PC-3 (cell line): ENCODE measurements at regions not wholly inside any gene's neighbourhood (a gene's known extent, or its start where the extent isn't known, plus 50 kb on each side); places are given as distances from the start of the nearest gene placed in this dataset.

ENCODE experiments used
- ATAC-seq: fragments of 200-7000 bp; cut with Tn5 transposase; 2 replicates; pipeline ENCODE4 v1.9.1; 2020; ENCODE audit warnings: mild to moderate bottlenecking, moderate library complexity
- BruUV-seq: library from RNA; stranded (reverse); fragments of 400-500 nt; replicated peaks from 2 replicates; lab custom pipeline; 2021; lab: Mats Ljungman, UMichigan
- CTCF ChIA-PET: fragments of 300-600 bp; sonication (Branson Sonifier 250); formaldehyde crosslinking; loops from one replicate; lab custom pipeline; 2022; ENCODE audit warnings: antibody characterized with exemption; lab: Charles Lee
- POLR2A ChIA-PET: fragments of 300-600 bp; sonication (Branson Sonifier 250); formaldehyde crosslinking; loops from one replicate; lab custom pipeline; 2022; ENCODE audit warnings: antibody characterized with exemption; ENCODE audit not compliant: unreplicated experiment; lab: Charles Lee
- DNase-seq: peaks from one replicate; pipeline ENCODE4 v3.0.0-alpha.2; 2015
- H2AFZ ChIP-seq: fragments of 300-600 bp; sonication (generic); 2 replicates; pipeline ENCODE4 v1.6.0; 2016; ENCODE audit warnings: antibody characterized with exemption, low read length
- H3F3A ChIP-seq: fragments of 300-600 bp; sonication (generic); one replicate; pipeline ENCODE4 v1.6.0; 2017; ENCODE audit warnings: antibody characterized with exemption, low read length, control low read depth, mild to moderate bottlenecking; ENCODE audit not compliant: unreplicated experiment
- H3K27ac ChIP-seq: fragments of 300-600 bp; sonication (generic); 2 replicates; pipeline ENCODE4 v1.5.1; 2016; ENCODE audit warnings: mild to moderate bottlenecking, low read length
- H3K27me3 ChIP-seq: fragments of 300-600 bp; sonication (generic); 2 replicates; pipeline ENCODE4 v1.6.1; 2016; ENCODE audit warnings: low read length, mixed read lengths
- H3K36me3 ChIP-seq: fragments of 300-600 bp; sonication (generic); 2 replicates; pipeline ENCODE4 v1.6.1; 2016; ENCODE audit warnings: low read depth, mixed run types, low read length, mixed read lengths
- H3K4me1 ChIP-seq: fragments of 300-600 bp; sonication (generic); 2 replicates; pipeline ENCODE4 v1.5.1; 2016; ENCODE audit warnings: low read length; ENCODE audit not compliant: insufficient read depth
- H3K4me2 ChIP-seq: fragments of 300-600 bp; sonication (generic); 2 replicates; pipeline ENCODE4 v1.6.0; 2016; ENCODE audit warnings: low read length
- H3K4me3 ChIP-seq: fragments of 300-600 bp; sonication (generic); 2 replicates; pipeline ENCODE4 v1.5.1; 2016; ENCODE audit warnings: mild to moderate bottlenecking, low read length, mixed read lengths
- H3K79me2 ChIP-seq: fragments of 300-600 bp; sonication (generic); 2 replicates; pipeline ENCODE4 v1.6.1; 2017; ENCODE audit warnings: low read length, mixed read lengths
- H3K9ac ChIP-seq: fragments of 300-600 bp; sonication (generic); 2 replicates; pipeline ENCODE4 v1.6.0; 2016; ENCODE audit warnings: mild to moderate bottlenecking, low read length
- H3K9me2 ChIP-seq: fragments of 300-600 bp; sonication (generic); replicated peaks from 2 replicates; pipeline ENCODE4 v1.6.1; 2016; ENCODE audit warnings: mixed run types, low read length, mixed read lengths
- H3K9me3 ChIP-seq: fragments of 300-600 bp; sonication (generic); 2 replicates; pipeline ENCODE4 v1.6.1; 2016; ENCODE audit warnings: low read length, mixed read lengths
- H4K20me1 ChIP-seq: fragments of 300-600 bp; sonication (generic); 2 replicates; pipeline ENCODE4 v1.6.1; 2016; ENCODE audit warnings: low read length, mixed read lengths
- CTCF ChIP-seq: fragments of 300-600 bp; sonication (generic); conservative IDR thresholded peaks from 2 replicates; pipeline ENCODE4 v1.5.1; 2017; ENCODE audit warnings: antibody characterized with exemption, low read depth, mild to moderate bottlenecking, low read length
- EZH2 ChIP-seq: fragments of 300-600 bp; sonication (generic); IDR thresholded peaks from one replicate; pipeline ENCODE4 v1.6.1; 2017; ENCODE audit warnings: antibody characterized with exemption, mild to moderate bottlenecking, low read length; ENCODE audit not compliant: unreplicated experiment
- EZH2phosphoT487 ChIP-seq: fragments of 300-600 bp; sonication (generic); IDR thresholded peaks from 2 replicates; pipeline ENCODE4 v1.6.1; 2018; ENCODE audit warnings: mild to moderate bottlenecking, antibody characterized with exemption, low read length, borderline replicate concordance
- intact Hi-C: fragments of 100-400 bp; cut with micrococcal nuclease; formaldehyde crosslinking; loops from 2 replicates; pipeline ENCODE4 v1.9.0; 2023

GRCh38 chr5:67610186-67610912, 413.8 kb upstream of the CD180 start:
- Histone ChIP-seq H3K27me3 (peaks cover 62% of the 10 kb centered on the region), H3K4me2 (no peak overlapping the region), H4K20me1 (no peaks in the 10 kb centered on the region), H3K9ac (no peak overlapping the region), H3K79me2 (no peaks in the 10 kb centered on the region), H3K27ac (no peak overlapping the region), H3K36me3 (no peaks in the 10 kb centered on the region), H3F3A (no peaks in the 10 kb centered on the region), H2AFZ (no peak overlapping the region), H3K4me1 (no peaks in the 10 kb centered on the region), H3K4me3 (no peak overlapping the region), H3K9me2 (no peaks in the 10 kb centered on the region), H3K9me3 (no peaks in the 10 kb centered on the region)
- ATAC-seq = no peak
- intact Hi-C loops = no loop called here
- TF ChIP-seq EZH2 (no peak), CTCF (no peak), EZH2phosphoT487 (no peak)
- no peak for DNase-seq
- ChIA-PET POLR2A (no interaction called here), CTCF (no interaction called here)
- no TSS peak for BruUV-seq

GRCh38 chr5:67607958-67608357, 411.4 kb upstream of the CD180 start:
- H3F3A ChIP-seq = no peaks in the 10 kb centered on the region
- H2AFZ ChIP-seq = no peak overlapping the region
- ChIA-PET POLR2A (no interaction called here), CTCF (no interaction called here)
- H3K27me3 ChIP-seq = peaks cover 62% of the 10 kb centered on the region
- H3K79me2 ChIP-seq = no peaks in the 10 kb centered on the region
- no peaks in the 10 kb centered on the region for H3K9me2 ChIP-seq
- no peaks in the 10 kb centered on the region for H4K20me1 ChIP-seq
- H3K4me3 ChIP-seq = no peak overlapping the region
- intact Hi-C loops = no loop called here
- no peak for ATAC-seq
- H3K4me2 ChIP-seq = no peak overlapping the region
- H3K9me3 ChIP-seq = no peaks in the 10 kb centered on the region
- no peak overlapping the region for H3K9ac ChIP-seq
- DNase-seq = no peak
- TF ChIP-seq EZH2 = no peak
- no peak for TF ChIP-seq EZH2phosphoT487
- TF ChIP-seq CTCF = no peak
- no TSS peak for BruUV-seq
- H3K4me1 ChIP-seq = no peaks in the 10 kb centered on the region
- H3K27ac ChIP-seq = no peak overlapping the region
- no peaks in the 10 kb centered on the region for H3K36me3 ChIP-seq

DNA sequence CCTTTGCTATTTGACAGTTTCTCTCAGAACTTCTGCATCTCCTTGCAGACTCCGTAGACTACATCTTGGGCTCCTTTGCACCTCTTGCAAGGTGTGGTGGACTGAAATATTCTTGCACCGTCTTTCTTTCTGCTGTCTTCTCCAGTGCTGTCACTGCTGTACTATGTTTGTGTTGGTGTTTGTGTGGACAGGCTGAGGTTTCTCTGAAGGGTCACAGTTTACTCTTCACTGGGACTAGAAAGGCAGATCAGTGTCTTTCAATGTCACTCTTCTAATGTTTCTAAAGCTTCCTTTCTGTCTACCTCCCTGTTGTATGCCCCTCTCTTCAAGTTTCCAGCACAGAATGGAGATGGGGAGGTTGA, 410.0 kb upstream of the CD180 start:
- no peak overlapping the region for H2AFZ ChIP-seq
- TF ChIP-seq EZH2phosphoT487 = no peak
- TF ChIP-seq EZH2 = no peak
- TF ChIP-seq CTCF = no peak
- H3K9ac ChIP-seq = no peak overlapping the region
- ChIA-PET CTCF (interaction anchor here (0.5 kb wide), 1 partner anchor 8 kb away, joined by 4 read pairs; no protein-coding TSS in a partner anchor), POLR2A (no interaction called here)
- ATAC-seq (no peak), DNase-seq (no peak)
- H3K79me2 ChIP-seq = no peaks in the 10 kb centered on the region
- H3K4me1 ChIP-seq = no peaks in the 10 kb centered on the region
- intact Hi-C loops = no loop called here
- no peak overlapping the region for H3K4me2 ChIP-seq
- H4K20me1 ChIP-seq = no peaks in the 10 kb centered on the region
- H3K9me3 ChIP-seq = no peaks in the 10 kb centered on the region
- no peak overlapping the region for H3K27ac ChIP-seq
- H3K27me3 ChIP-seq = peaks cover 52% of the 10 kb centered on the region
- no TSS peak for BruUV-seq
- H3K36me3 ChIP-seq = no peaks in the 10 kb centered on the region
- H3F3A ChIP-seq = no peaks in the 10 kb centered on the region
- no peak overlapping the region for H3K4me3 ChIP-seq
- no peaks in the 10 kb centered on the region for H3K9me2 ChIP-seq
